ENCODE measurements at regions not wholly inside any gene's neighbourhood (a gene's known extent, or its start where the extent isn't known, plus 50 kb on each side); places are given as distances from the start of the nearest gene placed in this dataset.

- no peaks in the 10 kb centered on the region for H3K27me3 ChIP-seq (ENCODE audit: control insufficient read depth in 4 of 4, insufficient read depth in 4 of 4, low read length in 3 of 4)
- H3K9ac ChIP-seq (ENCODE audit: low read depth in 1 of 2, low read length in 2 of 2), result no peak overlapping the region
- 50% methylated on average over 2 of the region's 2 CpGs for WGBS
- H3K36me3 ChIP-seq (ENCODE audit: control insufficient read depth in 4 of 4, insufficient read depth in 3 of 4, low read depth in 1 of 4, low read length in 3 of 4), result no peaks in the 10 kb centered on the region
- DNase-seq (ENCODE audit: low spot score), result no peak
- H3K4me1 ChIP-seq (ENCODE audit: control insufficient read depth in 4 of 4, insufficient read depth in 4 of 4, low read length in 3 of 4), result no peaks in the 10 kb centered on the region
- no peaks in the 10 kb centered on the region for H3K9me3 ChIP-seq (ENCODE audit: control insufficient read depth in 4 of 4, low read length in 3 of 4)
- H3K27ac ChIP-seq (ENCODE audit: low read depth in 1 of 2, low read length in 2 of 2), result no peak overlapping the region
- TF ChIP-seq ZBTB33 (IDR thresholded peaks at IDR 0.05) (no peak), SP1 (IDR thresholded peaks at IDR 0.05) (no peak), HNF4A (conservative IDR thresholded peaks at IDR 0.05) (no peak), FOXA2 (IDR thresholded peaks at IDR 0.05) (no peak), CTCF (IDR thresholded peaks at IDR 0.05; ENCODE audit: low read depth, low read length, missing input control) (no peak), MAX (IDR thresholded peaks at IDR 0.05) (no peak), TAF1 (conservative IDR thresholded peaks at IDR 0.05) (no peak), YY1 (IDR thresholded peaks at IDR 0.05) (no peak), HNF4G (IDR thresholded peaks at IDR 0.05) (no peak), REST (IDR thresholded peaks at IDR 0.05) (no peak), RXRA (IDR thresholded peaks at IDR 0.05) (no peak), EGR1 (IDR thresholded peaks at IDR 0.05; ENCODE audit: low read depth in 2 of 2) (no peak), ATF3 (IDR thresholded peaks at IDR 0.05) (no peak), GABPA (IDR thresholded peaks at IDR 0.05 in 1 of 2, conservative IDR thresholded peaks at IDR 0.05 in 1 of 2) (no peak), NR2F2 (IDR thresholded peaks at IDR 0.05) (no peak), RAD21 (IDR thresholded peaks at IDR 0.05) (no peak), FOXA1 (IDR thresholded peaks at IDR 0.05) (no peak), JUND (IDR thresholded peaks at IDR 0.05) (no peak)
- no peak overlapping the region for H3K4me3 ChIP-seq (ENCODE audit: low read depth in 1 of 3, low read length in 3 of 3)
Observed at GRCh38 chr14:39861696-39862095, 429.5 kb upstream of the FBXO33 start.

GRCh38 chr14:39861229-39861600, 429.0 kb upstream of the FBXO33 start:
- Histone ChIP-seq H3K4me1 (ENCODE audit: control insufficient read depth in 4 of 4, insufficient read depth in 4 of 4, low read length in 3 of 4) (no peaks in the 10 kb centered on the region), H3K27ac (ENCODE audit: low read depth in 1 of 2, low read length in 2 of 2) (no peak overlapping the region), H3K36me3 (ENCODE audit: control insufficient read depth in 4 of 4, insufficient read depth in 3 of 4, low read depth in 1 of 4, low read length in 3 of 4) (no peaks in the 10 kb centered on the region), H3K4me3 (ENCODE audit: low read depth in 1 of 3, low read length in 3 of 3) (no peak overlapping the region), H3K27me3 (ENCODE audit: control insufficient read depth in 4 of 4, insufficient read depth in 4 of 4, low read length in 3 of 4) (no peaks in the 10 kb centered on the region), H3K9ac (ENCODE audit: low read depth in 1 of 2, low read length in 2 of 2) (no peak overlapping the region), H3K9me3 (ENCODE audit: control insufficient read depth in 4 of 4, low read length in 3 of 4) (no peaks in the 10 kb centered on the region)
- 68% methylated on average over 4 of the region's 4 CpGs for WGBS
- no peak for TF ChIP-seq FOXA1 (IDR thresholded peaks at IDR 0.05)
- TF ChIP-seq ATF3 (IDR thresholded peaks at IDR 0.05), result no peak
- TF ChIP-seq JUND (IDR thresholded peaks at IDR 0.05), result no peak
- TF ChIP-seq YY1 (IDR thresholded peaks at IDR 0.05), result no peak
- no peak for TF ChIP-seq REST (IDR thresholded peaks at IDR 0.05)
- TF ChIP-seq FOXA2 (IDR thresholded peaks at IDR 0.05), result no peak
- TF ChIP-seq ZBTB33 (IDR thresholded peaks at IDR 0.05), result no peak
- TF ChIP-seq TAF1 (conservative IDR thresholded peaks at IDR 0.05), result no peak
- no peak for TF ChIP-seq HNF4A (conservative IDR thresholded peaks at IDR 0.05)
- no peak for TF ChIP-seq SP1 (IDR thresholded peaks at IDR 0.05)
- TF ChIP-seq RXRA (IDR thresholded peaks at IDR 0.05), result no peak
- no peak for DNase-seq (ENCODE audit: low spot score)
